B cell (primary cell): ENCODE measurements at regions not wholly inside any gene's neighbourhood (a gene's known extent, or its start where the extent isn't known, plus 50 kb on each side); places are given as distances from the start of the nearest gene placed in this dataset.

Source experiments
- ATAC-seq: fragments of 200-7000 bp; cut with Tn5 transposase; one replicate; pipeline ENCODE4 v1.10.0; 2021; ENCODE audit warnings: low read depth, mild to moderate bottlenecking, moderate number of reproducible peaks, moderate library complexity
- CTCF ChIA-PET: fragments of 350-600 bp; sonication (Branson Sonifier 250); formaldehyde crosslinking; loops from one replicate; lab custom pipeline; 2021; ENCODE audit warnings: antibody characterized with exemption, inconsistent platforms; lab: Charles Lee
- POLR2A ChIA-PET: fragments of 350-600 bp; sonication (Branson Sonifier 250); formaldehyde crosslinking; loops from one replicate; lab custom pipeline; 2021; ENCODE audit warnings: antibody characterized with exemption; lab: Charles Lee
- DNase-seq: peaks from one replicate; pipeline ENCODE4 v3.0.0; 2013
- H2AFZ ChIP-seq: 2 replicates; pipeline ENCODE4 v1.6.1; 2012; ENCODE audit warnings: mild to moderate bottlenecking, low read depth, low read length; ENCODE audit not compliant: insufficient read depth, poor library complexity, severe bottlenecking
- H3K27ac ChIP-seq, 2 donors: 1 replicate in 1 of 2; 2 replicates in 1 of 2; pipeline ENCODE4 v1.5.1; 2012 to 2013; ENCODE audit warnings: low read length in 2 of 2, mild to moderate bottlenecking in 2 of 2, moderate library complexity in 1 of 2
- H3K27me3 ChIP-seq, 4 experiments: fragments of 200-600 bp in 1 of 4; sonication (generic) in 1 of 4; replicated peaks in 1 of 4; 1 replicate in 2 of 4; 2 replicates in 2 of 4; pipeline versions ENCODE4 v1.6.1 to v1.7.0; 2013 to 2016; ENCODE audit warnings: low read length in 3 of 4, mild to moderate bottlenecking in 2 of 4, mixed read lengths in 1 of 4, moderate library complexity in 1 of 4; ENCODE audit not compliant: insufficient read depth in 4 of 4, control insufficient read depth in 3 of 4; ENCODE audit errors: control extremely low read depth in 1 of 4
- H3K36me3 ChIP-seq, 2 experiments: replicated peaks in 1 of 2; 1 replicate in 1 of 2; 2 replicates in 1 of 2; pipeline versions ENCODE4 v1.6.1 to v1.7.1; 2013; ENCODE audit warnings: low read length in 1 of 2; ENCODE audit not compliant: insufficient read depth in 2 of 2, control insufficient read depth in 1 of 2; ENCODE audit errors: control extremely low read depth in 1 of 2, extremely low read depth in 1 of 2
- H3K4me1 ChIP-seq, 2 donors: fragments of 200-600 bp in 1 of 2; sonication (generic) in 1 of 2; 1 replicate in 1 of 2; 2 replicates in 1 of 2; pipeline versions ENCODE4 v1.5.1 to v1.6.1; 2013 to 2017; ENCODE audit warnings: low read length in 2 of 2; ENCODE audit not compliant: control insufficient read depth in 2 of 2, insufficient read depth in 2 of 2
- H3K4me2 ChIP-seq: replicated peaks from 2 replicates; pipeline ENCODE3; 2012; ENCODE audit warnings: mild to moderate bottlenecking, low read depth, low read length; ENCODE audit not compliant: poor library complexity, severe bottlenecking
- H3K4me3 ChIP-seq, 5 experiments: fragments of 200-600 bp in 1 of 5; sonication (generic) in 1 of 5; 1 replicate in 3 of 5; 2 replicates in 2 of 5; pipeline versions ENCODE4 v1.5.1 to v1.7.0; 2011 to 2016; ENCODE audit warnings: low read length in 4 of 5, mild to moderate bottlenecking in 4 of 5, low read depth in 2 of 5, control low read depth in 1 of 5, moderate library complexity in 1 of 5; ENCODE audit not compliant: insufficient read depth in 1 of 5; ENCODE audit errors: control extremely low read depth in 1 of 5, extremely low read depth in 1 of 5
- H3K79me2 ChIP-seq: fragments of 200-600 bp; sonication (generic); one replicate; pipeline ENCODE4 v1.6.0; 2016; ENCODE audit warnings: low read length; ENCODE audit not compliant: control insufficient read depth, insufficient read depth
- H3K9ac ChIP-seq: fragments of 200-600 bp; sonication (generic); 2 replicates; pipeline ENCODE4 v1.6.1; 2017; ENCODE audit warnings: mild to moderate bottlenecking, low read length, moderate library complexity
- H3K9me3 ChIP-seq, 3 donors: one replicate each; pipeline versions ENCODE4 v1.6.1 to v1.7.1; 2013; ENCODE audit warnings: low read length in 2 of 3; ENCODE audit not compliant: control insufficient read depth in 2 of 3, insufficient read depth in 1 of 3; ENCODE audit errors: control extremely low read depth in 1 of 3
- H4K20me1 ChIP-seq: 2 replicates; pipeline ENCODE4 v1.6.0; 2012; ENCODE audit warnings: mild to moderate bottlenecking, low read length; ENCODE audit not compliant: insufficient read depth, control insufficient read depth, poor library complexity, severe bottlenecking
- H3K27ac Mint-ChIP-seq: one replicate; pipeline ENCODE4 v1.8.0; 2021; ENCODE audit warnings: mixed read lengths
- H3K27me3 Mint-ChIP-seq: one replicate; pipeline ENCODE4 v1.8.0; 2021; ENCODE audit warnings: mixed read lengths
- H3K4me1 Mint-ChIP-seq: one replicate; pipeline ENCODE4 v1.8.0; 2021; ENCODE audit warnings: mixed read lengths
- H3K4me3 Mint-ChIP-seq: one replicate; pipeline ENCODE4 v1.8.0; 2021; ENCODE audit warnings: mixed read lengths
- H3K9me3 Mint-ChIP-seq: one replicate; pipeline ENCODE4 v1.8.0; 2022; ENCODE audit warnings: mixed read lengths; ENCODE audit not compliant: insufficient read depth
- EZH2 ChIP-seq: IDR thresholded peaks from 2 replicates; pipeline ENCODE4 v1.6.1; 2012; ENCODE audit warnings: borderline replicate concordance, low read depth, mild to moderate bottlenecking, moderate library complexity, low read length; ENCODE audit not compliant: insufficient read depth, poor library complexity, severe bottlenecking
- WGBS: methylation state at CpG from one replicate; pipeline ENCODE4 v1.1.5; 2013; ENCODE audit warnings: missing lambda C conversion rate; ENCODE audit not compliant: insufficient coverage; 5-methylcytosine and 5-hydroxymethylcytosine counted together
- intact Hi-C: fragments of 100-400 bp; cut with micrococcal nuclease; formaldehyde crosslinking; loops from one replicate; pipeline ENCODE4 v1.10.0; 2022
- TF ChIP-seq, protein P1 (sequence below): fragments of 200-600 bp; IDR thresholded peaks from one replicate; pipeline ENCODE4 v1.8.0; 2022; ENCODE audit warnings: antibody characterized with exemption, mild to moderate bottlenecking

- no peak for TF ChIP-seq EZH2
- TF ChIP-seq, protein P1, sequence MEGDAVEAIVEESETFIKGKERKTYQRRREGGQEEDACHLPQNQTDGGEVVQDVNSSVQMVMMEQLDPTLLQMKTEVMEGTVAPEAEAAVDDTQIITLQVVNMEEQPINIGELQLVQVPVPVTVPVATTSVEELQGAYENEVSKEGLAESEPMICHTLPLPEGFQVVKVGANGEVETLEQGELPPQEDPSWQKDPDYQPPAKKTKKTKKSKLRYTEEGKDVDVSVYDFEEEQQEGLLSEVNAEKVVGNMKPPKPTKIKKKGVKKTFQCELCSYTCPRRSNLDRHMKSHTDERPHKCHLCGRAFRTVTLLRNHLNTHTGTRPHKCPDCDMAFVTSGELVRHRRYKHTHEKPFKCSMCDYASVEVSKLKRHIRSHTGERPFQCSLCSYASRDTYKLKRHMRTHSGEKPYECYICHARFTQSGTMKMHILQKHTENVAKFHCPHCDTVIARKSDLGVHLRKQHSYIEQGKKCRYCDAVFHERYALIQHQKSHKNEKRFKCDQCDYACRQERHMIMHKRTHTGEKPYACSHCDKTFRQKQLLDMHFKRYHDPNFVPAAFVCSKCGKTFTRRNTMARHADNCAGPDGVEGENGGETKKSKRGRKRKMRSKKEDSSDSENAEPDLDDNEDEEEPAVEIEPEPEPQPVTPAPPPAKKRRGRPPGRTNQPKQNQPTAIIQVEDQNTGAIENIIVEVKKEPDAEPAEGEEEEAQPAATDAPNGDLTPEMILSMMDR = no peak
- Mint-ChIP-seq H3K27ac (no peak overlapping the region), H3K4me3 (no peak overlapping the region), H3K27me3 (peaks cover 3% of the 10 kb centered on the region), H3K4me1 (no peaks in the 10 kb centered on the region), H3K9me3 (peaks cover 13% of the 10 kb centered on the region)
- ChIA-PET CTCF (no interaction called here), POLR2A (no interaction called here)
- intact Hi-C loops = no loop called here
- H3K79me2 ChIP-seq = no peaks in the 10 kb centered on the region
- peaks cover 0 to 30% (median 0%) of the 10 kb centered on the region in 3 donors for H3K9me3 ChIP-seq
- H3K4me1 ChIP-seq = no peaks in the 10 kb centered on the region
- no peak overlapping the region for H3K27ac ChIP-seq
- no peak for DNase-seq
- H4K20me1 ChIP-seq = no peaks in the 10 kb centered on the region
- no peak overlapping the region for H3K4me2 ChIP-seq
- WGBS = 88% methylated on average over 17 of the region's 18 CpGs
- H3K4me3 ChIP-seq = no peak overlapping the region
- no peaks in the 10 kb centered on the region for H3K36me3 ChIP-seq
- no peak overlapping the region for H2AFZ ChIP-seq
- no peak overlapping the region for H3K9ac ChIP-seq
- ATAC-seq = no peak
- H3K27me3 ChIP-seq = peaks cover 0 to 2% (median 0%) of the 10 kb centered on the region in 4 experiments
These were observed 133.1 kb downstream of the CTTN start for GRCh38 chr11:70531281-70532065.

GRCh38 chr11:70532066-70532440, 133.7 kb downstream of the CTTN start:
- no peak for TF ChIP-seq EZH2
- TF ChIP-seq, protein P1 = no peak
- Histone ChIP-seq H3K27ac (no peak overlapping the region), H3K9me3 (peaks cover 0 to 30% (median 0%) of the 10 kb centered on the region in 3 donors), H3K79me2 (no peaks in the 10 kb centered on the region), H3K4me2 (no peak overlapping the region), H3K4me3 (no peak overlapping the region), H3K4me1 (no peaks in the 10 kb centered on the region), H3K9ac (no peak overlapping the region), H3K27me3 (peaks cover 0 to 2% (median 0%) of the 10 kb centered on the region in 4 experiments), H3K36me3 (no peaks in the 10 kb centered on the region), H2AFZ (no peak overlapping the region), H4K20me1 (no peaks in the 10 kb centered on the region)
- no peak for DNase-seq
- ChIA-PET CTCF (no interaction called here), POLR2A (no interaction called here)
- Mint-ChIP-seq H3K27ac (no peak overlapping the region), H3K9me3 (peaks cover 13% of the 10 kb centered on the region), H3K4me1 (no peaks in the 10 kb centered on the region), H3K27me3 (peaks cover 3% of the 10 kb centered on the region), H3K4me3 (no peak overlapping the region)
- no peak for ATAC-seq
- WGBS = 100% methylated on average over 1 of the region's 1 CpG
- intact Hi-C loops = no loop called here
